Hepatocyte (in vitro differentiated cells): ENCODE measurements at regions not wholly inside any gene's neighbourhood (a gene's known extent, or its start where the extent isn't known, plus 50 kb on each side); places are given as distances from the start of the nearest gene placed in this dataset.

Experiments used
- DNase-seq: peaks from one replicate; pipeline ENCODE4 v3.0.0-alpha.2; 2016; ENCODE audit warnings: low spot score
- H2AFZ ChIP-seq: fragments of 200-600 bp; sonication (generic); 2 replicates; pipeline ENCODE4 v1.6.0; 2016; ENCODE audit warnings: antibody characterized with exemption, mild to moderate bottlenecking
- H3K27ac ChIP-seq: fragments of 200-600 bp; sonication (generic); 2 replicates; pipeline ENCODE4 v1.5.1; 2016; ENCODE audit warnings: mild to moderate bottlenecking
- H3K27me3 ChIP-seq: fragments of 200-600 bp; sonication (generic); 2 replicates; pipeline ENCODE4 v1.6.1; 2016
- H3K36me3 ChIP-seq: fragments of 200-600 bp; sonication (generic); replicated peaks from 2 replicates; pipeline ENCODE4 v1.5.1; 2016; ENCODE audit warnings: low read depth; ENCODE audit not compliant: insufficient read depth
- H3K4me1 ChIP-seq: fragments of 200-600 bp; sonication (generic); 2 replicates; pipeline ENCODE4 v1.5.1; 2016; ENCODE audit warnings: mild to moderate bottlenecking, moderate library complexity; ENCODE audit not compliant: insufficient read depth
- H3K4me2 ChIP-seq: fragments of 200-600 bp; sonication (generic); 2 replicates; pipeline ENCODE4 v1.6.0; 2016
- H3K4me3 ChIP-seq: fragments of 200-600 bp; sonication (generic); 2 replicates; pipeline ENCODE4 v1.5.1; 2016; ENCODE audit warnings: mild to moderate bottlenecking
- H3K79me2 ChIP-seq: fragments of 200-600 bp; sonication (generic); 2 replicates; pipeline ENCODE4 v1.6.0; 2017; ENCODE audit warnings: mild to moderate bottlenecking
- H3K9me2 ChIP-seq: fragments of 200-600 bp; sonication (generic); replicated peaks from 2 replicates; pipeline ENCODE4 v1.6.0; 2017; ENCODE audit warnings: mild to moderate bottlenecking; ENCODE audit not compliant: insufficient read depth
- H3K9me3 ChIP-seq: fragments of 200-600 bp; sonication (generic); 2 replicates; pipeline ENCODE4 v1.5.1; 2016; ENCODE audit warnings: low read depth, mild to moderate bottlenecking
- H4K20me1 ChIP-seq: fragments of 200-600 bp; sonication (generic); 2 replicates; pipeline ENCODE4 v1.6.0; 2016; ENCODE audit warnings: mild to moderate bottlenecking; ENCODE audit not compliant: insufficient read depth, poor library complexity, severe bottlenecking
- EZH2 ChIP-seq: fragments of 200-600 bp; sonication (generic); IDR thresholded peaks from 2 replicates; pipeline ENCODE4 v1.6.1; 2016; ENCODE audit warnings: antibody characterized with exemption, mild to moderate bottlenecking, borderline replicate concordance
- EZH2phosphoT487 ChIP-seq: fragments of 200-600 bp; sonication (generic); IDR thresholded peaks from one replicate; pipeline ENCODE4 v1.6.1; 2018; ENCODE audit warnings: antibody characterized with exemption, mild to moderate bottlenecking, low read depth, moderate library complexity; ENCODE audit not compliant: unreplicated experiment, severe bottlenecking
- WGBS: methylation state at CpG from one replicate; pipeline ENCODE4 v1.1.6; 2016; ENCODE audit warnings: low lambda C conversion rate; ENCODE audit errors: missing lambda C conversion rate; 5-methylcytosine and 5-hydroxymethylcytosine counted together
- TF ChIP-seq, protein P1 (sequence below): fragments of 200-600 bp; sonication (generic); IDR thresholded peaks from 2 replicates; pipeline ENCODE4 v1.5.1; 2016; ENCODE audit warnings: antibody characterized with exemption, mild to moderate bottlenecking; ENCODE audit not compliant: poor library complexity

DNA sequence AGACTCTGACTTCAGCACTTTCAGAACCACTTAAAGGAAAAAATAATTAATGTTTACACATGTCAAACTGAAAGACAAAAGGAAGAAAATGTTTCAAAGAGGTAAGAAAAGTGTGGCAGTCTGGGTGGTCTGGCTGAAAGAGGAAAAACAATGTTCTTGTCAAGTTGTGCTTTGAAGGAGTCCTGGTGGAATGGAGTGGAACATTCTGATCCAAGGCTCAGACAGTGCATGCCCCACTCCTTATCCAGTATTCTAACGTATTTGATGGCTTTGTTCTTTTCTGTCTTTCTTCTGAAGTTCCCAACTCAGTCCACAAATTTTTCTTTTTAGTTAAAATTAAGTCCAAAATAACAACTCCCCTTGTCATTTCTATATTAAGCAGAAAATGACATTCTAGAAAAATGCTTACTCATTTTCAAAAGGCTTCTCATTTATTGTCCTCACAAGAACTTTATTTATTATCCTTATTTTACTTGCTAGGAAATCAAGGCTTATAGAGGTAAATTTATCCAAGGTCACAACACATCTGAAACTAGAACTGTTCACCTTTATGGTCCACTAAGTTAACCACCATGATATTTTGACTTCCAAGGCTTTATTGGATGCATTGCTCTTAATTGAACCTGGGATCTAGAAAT is 121.7 kb upstream of the NAP1L1 start:
- H2AFZ ChIP-seq = no peak overlapping the region
- no peaks in the 10 kb centered on the region for H4K20me1 ChIP-seq
- no peak overlapping the region for H3K4me3 ChIP-seq
- WGBS = 44% methylated on average over 1 of the region's 1 CpG
- H3K27ac ChIP-seq = no peak overlapping the region
- no peak overlapping the region for H3K4me2 ChIP-seq
- DNase-seq = no peak
- no peaks in the 10 kb centered on the region for H3K9me2 ChIP-seq
- TF ChIP-seq EZH2phosphoT487 (no peak), EZH2 (no peak)
- TF ChIP-seq, protein P1, sequence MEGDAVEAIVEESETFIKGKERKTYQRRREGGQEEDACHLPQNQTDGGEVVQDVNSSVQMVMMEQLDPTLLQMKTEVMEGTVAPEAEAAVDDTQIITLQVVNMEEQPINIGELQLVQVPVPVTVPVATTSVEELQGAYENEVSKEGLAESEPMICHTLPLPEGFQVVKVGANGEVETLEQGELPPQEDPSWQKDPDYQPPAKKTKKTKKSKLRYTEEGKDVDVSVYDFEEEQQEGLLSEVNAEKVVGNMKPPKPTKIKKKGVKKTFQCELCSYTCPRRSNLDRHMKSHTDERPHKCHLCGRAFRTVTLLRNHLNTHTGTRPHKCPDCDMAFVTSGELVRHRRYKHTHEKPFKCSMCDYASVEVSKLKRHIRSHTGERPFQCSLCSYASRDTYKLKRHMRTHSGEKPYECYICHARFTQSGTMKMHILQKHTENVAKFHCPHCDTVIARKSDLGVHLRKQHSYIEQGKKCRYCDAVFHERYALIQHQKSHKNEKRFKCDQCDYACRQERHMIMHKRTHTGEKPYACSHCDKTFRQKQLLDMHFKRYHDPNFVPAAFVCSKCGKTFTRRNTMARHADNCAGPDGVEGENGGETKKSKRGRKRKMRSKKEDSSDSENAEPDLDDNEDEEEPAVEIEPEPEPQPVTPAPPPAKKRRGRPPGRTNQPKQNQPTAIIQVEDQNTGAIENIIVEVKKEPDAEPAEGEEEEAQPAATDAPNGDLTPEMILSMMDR = no peak
- no peaks in the 10 kb centered on the region for H3K79me2 ChIP-seq
- H3K36me3 ChIP-seq = no peaks in the 10 kb centered on the region
- H3K9me3 ChIP-seq = no peaks in the 10 kb centered on the region
- H3K4me1 ChIP-seq = peaks cover 11% of the 10 kb centered on the region
- H3K27me3 ChIP-seq = no peaks in the 10 kb centered on the region

GRCh38 chr12:76202621-76203020 is 118.1 kb upstream of the NAP1L1 start:
- H3K9me2 ChIP-seq = no peaks in the 10 kb centered on the region
- no peak overlapping the region for H2AFZ ChIP-seq
- no peak for DNase-seq
- no peak overlapping the region for H3K4me2 ChIP-seq
- H3K27me3 ChIP-seq = no peaks in the 10 kb centered on the region
- H3K79me2 ChIP-seq = no peaks in the 10 kb centered on the region
- H3K36me3 ChIP-seq = no peaks in the 10 kb centered on the region
- TF ChIP-seq EZH2phosphoT487 (no peak), EZH2 (no peak)
- TF ChIP-seq, protein P1 = no peak
- no peak overlapping the region for H3K27ac ChIP-seq
- peaks cover 10% of the 10 kb centered on the region for H3K9me3 ChIP-seq
- no peaks in the 10 kb centered on the region for H4K20me1 ChIP-seq
- H3K4me3 ChIP-seq = no peak overlapping the region
- H3K4me1 ChIP-seq = peaks cover 2% of the 10 kb centered on the region

GRCh38 chr12:76201758-76202157 is 117.3 kb upstream of the NAP1L1 start:
- Histone ChIP-seq H3K36me3 (no peaks in the 10 kb centered on the region), H3K9me2 (no peaks in the 10 kb centered on the region), H3K9me3 (peaks cover 10% of the 10 kb centered on the region), H4K20me1 (no peaks in the 10 kb centered on the region), H3K4me1 (no peaks in the 10 kb centered on the region), H2AFZ (no peak overlapping the region), H3K4me2 (no peak overlapping the region), H3K27ac (no peak overlapping the region), H3K4me3 (no peak overlapping the region), H3K79me2 (no peaks in the 10 kb centered on the region), H3K27me3 (no peaks in the 10 kb centered on the region)
- DNase-seq = no peak
- TF ChIP-seq, protein P1 = no peak
- TF ChIP-seq EZH2phosphoT487 (no peak), EZH2 (no peak)

GRCh38 chr12:76201316-76201715 is 116.8 kb upstream of the NAP1L1 start:
- no peaks in the 10 kb centered on the region for H3K36me3 ChIP-seq
- peaks cover 10% of the 10 kb centered on the region for H3K9me3 ChIP-seq
- no peak overlapping the region for H3K4me3 ChIP-seq
- TF ChIP-seq, protein P1 = no peak
- TF ChIP-seq EZH2 (no peak), EZH2phosphoT487 (no peak)
- H2AFZ ChIP-seq = no peak overlapping the region
- H3K9me2 ChIP-seq = no peaks in the 10 kb centered on the region
- DNase-seq = no peak
- no peak overlapping the region for H3K27ac ChIP-seq
- WGBS = 70% methylated on average over 2 of the region's 2 CpGs
- no peak overlapping the region for H3K4me2 ChIP-seq
- H3K4me1 ChIP-seq = no peaks in the 10 kb centered on the region
- H3K79me2 ChIP-seq = no peaks in the 10 kb centered on the region
- H3K27me3 ChIP-seq = no peaks in the 10 kb centered on the region
- no peaks in the 10 kb centered on the region for H4K20me1 ChIP-seq
